ENCODE measurements at regions not wholly inside any gene's neighbourhood (a gene's known extent, or its start where the extent isn't known, plus 50 kb on each side); places are given as distances from the start of the nearest gene placed in this dataset.

DNA sequence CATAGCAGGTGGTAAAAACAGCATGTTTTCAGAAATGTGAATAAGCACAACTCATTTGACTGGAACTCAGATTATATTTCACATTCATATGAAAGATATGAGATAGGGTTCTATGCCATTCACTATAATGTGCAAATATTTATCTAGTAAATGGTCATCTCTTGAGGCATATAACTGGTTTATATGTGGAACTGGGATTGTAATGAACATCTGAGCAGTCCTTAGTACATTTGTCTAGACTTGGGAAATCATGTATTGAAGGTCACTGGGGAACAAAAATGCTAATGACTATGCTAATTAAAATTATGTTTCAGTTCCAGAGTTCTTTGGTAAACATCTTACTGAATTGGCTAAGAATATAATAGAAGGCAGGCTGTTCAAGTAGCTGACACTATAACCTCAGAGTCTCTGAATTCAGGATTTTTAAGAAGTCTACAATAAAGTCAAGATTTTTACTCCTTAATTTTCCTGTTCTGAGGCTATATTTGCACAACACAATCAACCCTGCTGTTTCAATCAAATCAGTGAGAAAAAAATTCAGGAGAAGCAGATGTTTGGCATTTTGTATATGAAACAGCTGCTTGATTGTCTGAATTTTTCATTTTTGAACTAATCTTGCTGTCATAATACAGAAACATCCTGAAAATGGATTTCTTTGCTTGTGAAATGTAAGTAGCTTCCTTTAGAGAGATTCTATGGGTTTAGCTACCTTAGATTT lies 244.8 kb upstream of the RGS18 start:
- DNase-seq, result no peak

DNA sequence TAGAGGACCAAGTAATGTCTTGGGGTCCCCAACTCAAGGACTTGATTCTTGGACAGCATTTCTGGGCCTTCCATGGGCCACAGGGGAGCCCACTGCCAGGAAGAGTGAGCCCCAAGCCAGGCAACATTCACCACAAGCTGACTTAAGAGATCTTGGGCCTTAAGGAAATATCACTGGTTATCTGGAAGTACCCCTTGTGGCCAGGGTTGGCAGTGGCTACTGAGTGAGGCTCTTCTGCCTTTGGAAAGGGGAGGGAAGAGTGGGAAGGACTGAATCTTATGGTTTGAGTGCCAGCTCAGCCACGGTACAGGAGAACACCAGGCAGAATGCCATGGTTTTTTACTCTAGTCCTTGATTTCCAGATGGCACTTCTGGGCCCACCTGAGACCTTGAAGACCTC lies 228.9 kb upstream of the RGS18 start:
- DNase-seq, result no peak

DNA sequence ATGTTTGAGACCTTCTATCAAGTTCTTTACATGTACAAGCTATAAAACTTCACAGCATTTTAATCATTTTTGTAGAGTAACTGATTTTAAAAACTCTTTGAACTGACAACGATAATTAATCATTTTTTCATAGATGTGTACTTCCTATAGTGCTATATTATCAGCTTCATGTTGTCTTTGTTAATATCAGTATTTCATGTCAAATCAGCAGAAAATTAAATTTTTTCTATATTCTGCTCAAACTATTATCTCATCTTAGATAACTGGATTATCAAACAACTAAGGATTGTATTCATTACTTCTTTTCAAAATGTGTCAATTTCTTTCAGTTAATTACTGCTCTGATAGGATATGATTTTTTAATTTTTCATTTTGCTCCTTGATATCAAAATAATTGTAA lies 214.6 kb upstream of the RGS18 start:
- DNase-seq, result no peak

- no peak for DNase-seq
Measured at GRCh38 chr1:191953526-191953925, 204.7 kb upstream of the RGS18 start.

- no peak for DNase-seq
Measured at GRCh38 chr1:191959856-191960255, 198.4 kb upstream of the RGS18 start.

DNA sequence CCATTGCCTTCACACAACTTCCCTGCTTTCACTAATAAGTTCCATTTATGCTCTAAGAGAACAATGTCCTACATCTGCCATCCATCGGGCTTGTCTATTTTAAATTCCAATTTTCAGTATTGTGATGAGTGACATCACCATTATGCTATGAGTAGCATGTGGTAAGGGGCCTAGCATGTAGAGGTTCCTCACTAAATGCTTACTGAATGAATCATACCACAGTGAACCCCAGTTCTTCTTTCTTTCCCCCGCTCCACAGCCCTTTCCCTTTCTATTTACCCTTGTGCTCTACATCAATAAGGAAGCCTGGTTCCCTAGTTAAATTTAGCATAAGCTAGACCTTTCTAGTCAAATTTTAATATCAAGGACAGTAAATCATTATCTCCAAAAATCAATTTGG lies 195.0 kb upstream of the RGS18 start:
- DNase-seq, result no peak

DNA sequence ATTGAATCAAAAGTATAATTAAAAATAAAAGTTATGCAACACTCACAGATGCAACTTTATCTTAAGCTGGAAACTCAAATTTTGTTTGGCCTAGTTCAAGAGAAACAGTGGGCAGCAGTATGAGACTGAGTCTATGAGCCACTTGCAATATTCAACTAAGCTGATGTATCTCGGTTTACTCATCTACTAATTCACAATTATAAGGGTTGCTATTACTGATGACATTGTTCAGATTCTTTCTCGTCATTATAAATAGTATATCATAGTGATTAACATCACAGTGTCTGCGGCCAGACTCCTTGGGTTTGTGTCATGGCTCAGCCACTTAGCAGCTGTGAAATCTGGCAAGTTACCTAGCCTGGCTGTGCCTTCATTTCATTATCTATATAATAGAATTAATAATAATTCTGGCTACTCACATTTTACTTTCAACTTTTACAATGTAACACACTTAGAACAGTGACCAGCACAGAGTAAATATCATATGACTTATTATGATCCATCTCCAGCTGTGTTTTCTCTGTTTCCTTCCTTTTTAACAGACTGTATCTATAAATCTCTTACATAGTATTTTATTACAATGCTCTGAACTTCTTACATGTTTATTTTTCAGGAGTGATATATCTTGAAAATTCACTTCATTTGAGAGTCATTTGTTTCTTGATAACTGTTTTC lies 194.3 kb upstream of the RGS18 start:
- DNase-seq, result no peak

DNA sequence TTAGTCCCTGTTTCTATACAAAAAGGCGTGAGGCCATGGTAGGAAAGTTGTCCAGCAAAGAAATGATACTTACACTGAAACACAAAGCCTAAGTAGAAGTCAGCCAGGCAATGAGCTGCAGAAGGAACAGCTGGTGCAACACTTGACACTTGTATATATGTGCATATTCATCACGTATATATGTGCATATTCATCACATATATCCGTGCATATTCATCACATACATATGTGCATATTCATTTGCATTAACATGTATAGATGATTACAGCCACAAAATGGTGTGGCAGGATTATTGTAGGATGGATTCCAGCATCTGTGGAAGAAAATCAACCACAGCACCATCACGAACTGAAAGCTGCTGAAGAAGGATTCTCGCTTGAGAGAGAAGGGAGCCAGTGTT lies 189.0 kb upstream of the RGS18 start:
- DNase-seq, result no peak

GRCh38 chr1:191970116-191970515 lies 188.1 kb upstream of the RGS18 start:
- no peak for DNase-seq

GRCh38 chr1:191971447-191971846 lies 186.8 kb upstream of the RGS18 start:
- no peak for DNase-seq

- DNase-seq, result no peak
Measured at GRCh38 chr1:191974004-191974403, 184.3 kb upstream of the RGS18 start.

DNA sequence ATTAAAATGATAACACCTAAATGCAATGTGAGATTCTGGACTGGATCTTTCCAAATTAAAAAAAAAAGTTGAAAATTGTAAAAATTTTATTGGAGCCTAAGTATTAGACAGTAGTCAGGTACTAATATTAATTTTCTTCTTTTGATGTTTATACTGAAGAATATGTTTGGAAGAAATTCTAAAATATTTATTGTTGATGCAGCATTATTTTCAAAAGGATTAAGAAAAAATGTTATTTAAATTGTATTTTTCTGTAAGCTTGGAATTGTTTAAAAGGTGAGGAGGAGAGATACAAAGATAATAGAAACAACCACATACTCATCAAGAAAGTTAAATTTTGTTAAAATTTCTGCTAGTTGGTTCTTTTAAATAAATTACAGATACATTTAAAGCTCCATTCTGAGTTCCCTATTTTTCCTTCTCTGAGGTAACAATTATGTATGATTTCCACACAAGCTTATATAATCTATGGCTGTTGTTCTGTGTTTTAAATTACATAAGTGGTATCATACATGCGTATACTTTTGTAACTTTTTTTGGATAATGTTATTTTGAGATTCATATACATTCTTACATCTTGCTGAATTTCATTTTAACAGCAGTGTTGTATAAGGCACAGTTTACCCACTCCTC lies 180.3 kb upstream of the RGS18 start:
- no peak for DNase-seq

DNA sequence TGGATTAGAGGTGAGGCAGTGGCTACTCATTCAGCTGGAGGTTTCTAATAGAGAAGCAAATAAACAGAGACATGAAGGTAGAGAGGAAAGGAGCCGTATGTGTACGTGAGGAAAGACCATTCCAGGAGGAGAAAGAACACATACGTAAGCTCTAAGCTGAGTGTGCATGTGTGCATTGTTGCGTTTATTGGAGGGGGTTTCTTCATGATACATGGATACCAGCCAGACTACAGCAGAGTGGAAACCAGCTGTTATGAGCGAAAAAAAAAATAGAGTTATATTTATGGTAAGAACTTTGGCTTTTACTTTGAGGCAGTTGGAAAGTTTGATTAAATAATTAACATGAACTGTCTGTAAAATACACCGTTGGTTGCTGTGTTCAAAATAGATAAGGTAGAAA lies 173.4 kb upstream of the RGS18 start:
- DNase-seq, result no peak

- DNase-seq, result no peak
Measured at GRCh38 chr1:191992118-191992517, 166.1 kb upstream of the RGS18 start.

- DNase-seq, result no peak
Measured at GRCh38 chr1:191993549-191993948, 164.7 kb upstream of the RGS18 start.

GRCh38 chr1:192002063-192002462 lies 156.2 kb upstream of the RGS18 start:
- no peak for DNase-seq

- no peak for DNase-seq
Measured at GRCh38 chr1:192003295-192004077, 154.8 kb upstream of the RGS18 start.

- no peak for DNase-seq
Measured at GRCh38 chr1:192005976-192006375, 152.3 kb upstream of the RGS18 start.

- no peak for DNase-seq
Measured at GRCh38 chr1:192008281-192008825, 149.9 kb upstream of the RGS18 start.

- no peak for DNase-seq
Measured at GRCh38 chr1:192010406-192010805, 147.9 kb upstream of the RGS18 start.

GRCh38 chr1:192011525-192011924 lies 146.7 kb upstream of the RGS18 start:
- DNase-seq, result no peak

DNA sequence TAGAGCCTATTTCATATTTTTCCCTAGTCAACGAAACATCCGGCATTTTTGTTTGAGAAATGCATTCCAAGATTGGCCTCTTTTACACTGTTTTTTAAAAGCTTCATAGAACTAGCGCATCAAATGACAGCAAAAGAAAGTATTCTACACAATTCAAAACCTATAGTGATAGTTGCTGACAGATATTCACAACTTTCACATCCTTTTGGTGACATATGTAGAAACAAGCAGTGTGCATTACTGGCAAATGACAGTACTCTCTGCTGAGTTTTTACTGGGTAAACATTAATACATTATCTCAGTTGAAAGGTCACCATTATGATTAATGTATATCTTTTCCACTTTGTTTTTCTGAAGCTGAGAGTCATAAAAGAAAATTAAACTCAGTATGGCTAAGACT lies 135.4 kb upstream of the RGS18 start:
- no peak for DNase-seq

- no peak for DNase-seq
Measured at GRCh38 chr1:192024881-192025280, 133.4 kb upstream of the RGS18 start.

Data from retina (tissue), 1 donor.